Fibroblast of the conjunctiva (primary cell): ENCODE measurements at regions not wholly inside any gene's neighbourhood (a gene's known extent, or its start where the extent isn't known, plus 50 kb on each side); places are given as distances from the start of the nearest gene placed in this dataset.

Source experiments
- DNase-seq: peaks from one replicate; pipeline ENCODE4 v3.0.0-alpha.2; 2010; ENCODE audit warnings: low read depth

GRCh38 chr11:28536504-28537267 lies 428.5 kb downstream of the METTL15 start:
- no peak for DNase-seq

GRCh38 chr11:28535677-28536076 lies 427.5 kb downstream of the METTL15 start:
- no peak for DNase-seq

GRCh38 chr11:28529540-28530410 lies 421.6 kb downstream of the METTL15 start:
- peak; percentile 51 for DNase-seq

GRCh38 chr11:28529046-28529445 lies 420.9 kb downstream of the METTL15 start:
- no peak for DNase-seq

GRCh38 chr11:28528217-28528616 lies 420.0 kb downstream of the METTL15 start:
- peak; percentile 50 for DNase-seq

GRCh38 chr11:28526406-28526751 lies 418.2 kb downstream of the METTL15 start:
- no peak for DNase-seq

- no peak for DNase-seq
Observed at GRCh38 chr11:28525636-28526405, 417.6 kb downstream of the METTL15 start.

- no peak for DNase-seq
Observed at GRCh38 chr11:28524098-28524497, 415.9 kb downstream of the METTL15 start.

- DNase-seq = no peak
Observed at GRCh38 chr11:28521075-28521474, 412.9 kb downstream of the METTL15 start.

- no peak for DNase-seq
Observed at GRCh38 chr11:28520291-28520690, 412.1 kb downstream of the METTL15 start.

- no peak for DNase-seq
Observed at GRCh38 chr11:28518825-28519224, 410.6 kb downstream of the METTL15 start.

- no peak for DNase-seq
Observed at GRCh38 chr11:28517621-28518020, 409.4 kb downstream of the METTL15 start.

- DNase-seq = no peak
Observed at GRCh38 chr11:28514391-28514790, 406.2 kb downstream of the METTL15 start.

- no peak for DNase-seq
Observed at GRCh38 chr11:28512143-28512756, 404.1 kb downstream of the METTL15 start.

GRCh38 chr11:28505232-28505631 lies 397.0 kb downstream of the METTL15 start:
- DNase-seq = no peak

GRCh38 chr11:28504555-28505110 lies 396.4 kb downstream of the METTL15 start:
- no peak for DNase-seq

- DNase-seq = no peak
Observed at GRCh38 chr11:28495333-28495732, 387.1 kb downstream of the METTL15 start.

- DNase-seq = no peak
Observed at GRCh38 chr11:28491431-28491830, 383.2 kb downstream of the METTL15 start.

GRCh38 chr11:28490773-28491382 lies 382.7 kb downstream of the METTL15 start:
- DNase-seq = peak; percentile 3

GRCh38 chr11:28488336-28488735 lies 380.1 kb downstream of the METTL15 start:
- DNase-seq = no peak
